ENCODE measurements at regions not wholly inside any gene's neighbourhood (a gene's known extent, or its start where the extent isn't known, plus 50 kb on each side); places are given as distances from the start of the nearest gene placed in this dataset.

DNA sequence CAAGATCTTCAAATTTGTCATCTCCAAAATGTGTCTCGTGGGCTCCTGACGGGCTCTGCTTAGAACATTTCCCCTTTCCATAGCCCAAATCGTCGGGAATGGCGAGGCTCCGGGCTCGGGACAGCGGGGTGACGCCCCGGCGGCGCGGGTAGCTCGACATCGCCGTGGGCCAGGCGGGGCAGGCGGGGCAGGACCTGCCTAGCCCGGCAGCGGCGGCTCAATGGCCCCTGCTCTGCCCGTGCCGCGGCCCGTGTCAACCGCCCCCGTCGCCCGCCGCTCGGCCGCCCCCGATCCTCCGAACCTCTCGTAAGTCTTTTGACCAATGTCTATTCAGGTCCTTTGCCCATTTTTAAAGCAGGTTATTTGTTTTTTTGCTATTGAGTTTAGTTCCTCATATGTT lies 111.2 kb downstream of the PMAIP1 start:
- TF ChIP-seq, protein P1, sequence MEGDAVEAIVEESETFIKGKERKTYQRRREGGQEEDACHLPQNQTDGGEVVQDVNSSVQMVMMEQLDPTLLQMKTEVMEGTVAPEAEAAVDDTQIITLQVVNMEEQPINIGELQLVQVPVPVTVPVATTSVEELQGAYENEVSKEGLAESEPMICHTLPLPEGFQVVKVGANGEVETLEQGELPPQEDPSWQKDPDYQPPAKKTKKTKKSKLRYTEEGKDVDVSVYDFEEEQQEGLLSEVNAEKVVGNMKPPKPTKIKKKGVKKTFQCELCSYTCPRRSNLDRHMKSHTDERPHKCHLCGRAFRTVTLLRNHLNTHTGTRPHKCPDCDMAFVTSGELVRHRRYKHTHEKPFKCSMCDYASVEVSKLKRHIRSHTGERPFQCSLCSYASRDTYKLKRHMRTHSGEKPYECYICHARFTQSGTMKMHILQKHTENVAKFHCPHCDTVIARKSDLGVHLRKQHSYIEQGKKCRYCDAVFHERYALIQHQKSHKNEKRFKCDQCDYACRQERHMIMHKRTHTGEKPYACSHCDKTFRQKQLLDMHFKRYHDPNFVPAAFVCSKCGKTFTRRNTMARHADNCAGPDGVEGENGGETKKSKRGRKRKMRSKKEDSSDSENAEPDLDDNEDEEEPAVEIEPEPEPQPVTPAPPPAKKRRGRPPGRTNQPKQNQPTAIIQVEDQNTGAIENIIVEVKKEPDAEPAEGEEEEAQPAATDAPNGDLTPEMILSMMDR (IDR thresholded peaks at IDR 0.05): no peak
- no peak for TF ChIP-seq POLR2A (IDR thresholded peaks at IDR 0.05)

All from testis (tissue), 2 donors.